Endodermal cell (in vitro differentiated cells): ENCODE measurements at regions not wholly inside any gene's neighbourhood (a gene's known extent, or its start where the extent isn't known, plus 50 kb on each side); places are given as distances from the start of the nearest gene placed in this dataset.

ENCODE experiments used
- DNase-seq: peaks from one replicate; pipeline ENCODE4 v3.0.0-alpha.2; 2017
- H3K27ac ChIP-seq: 2 replicates; pipeline ENCODE4 v1.5.1; 2013; ENCODE audit warnings: mild to moderate bottlenecking, low read depth, low read length, moderate library complexity
- H3K27me3 ChIP-seq: 2 replicates; pipeline ENCODE4 v1.6.1; 2013; ENCODE audit warnings: mild to moderate bottlenecking, low read length, moderate library complexity; ENCODE audit not compliant: insufficient read depth, control insufficient read depth, poor library complexity, severe bottlenecking
- H3K36me3 ChIP-seq: 2 replicates; pipeline ENCODE4 v1.7.0; 2013; ENCODE audit warnings: mild to moderate bottlenecking, low read length, moderate library complexity; ENCODE audit not compliant: control insufficient read depth, insufficient read depth
- H3K4me1 ChIP-seq: one replicate; pipeline ENCODE4 v1.7.0; 2013; ENCODE audit warnings: low read length; ENCODE audit not compliant: control insufficient read depth, insufficient read depth
- H3K4me3 ChIP-seq: 2 replicates; pipeline ENCODE4 v1.5.1; 2013; ENCODE audit warnings: mild to moderate bottlenecking, low read length, moderate library complexity
- H3K9ac ChIP-seq: 2 replicates; pipeline ENCODE4 v1.6.1; 2013; ENCODE audit warnings: mild to moderate bottlenecking, low read length, moderate library complexity; ENCODE audit not compliant: poor library complexity, severe bottlenecking; ENCODE audit errors: extremely low read depth
- H3K9me3 ChIP-seq: 2 replicates; pipeline ENCODE4 v1.6.1; 2013; ENCODE audit warnings: mild to moderate bottlenecking, low read length, moderate library complexity; ENCODE audit not compliant: control insufficient read depth
- H3K27ac Mint-ChIP-seq: 2 replicates; pipeline ENCODE4 v1.8.0; 2020; ENCODE audit warnings: mixed read lengths
- H3K27me3 Mint-ChIP-seq: 2 replicates; pipeline ENCODE4 v1.8.0; 2021; ENCODE audit warnings: mild to moderate bottlenecking, mixed read lengths; ENCODE audit not compliant: insufficient read depth
- H3K36me3 Mint-ChIP-seq: 2 replicates; pipeline ENCODE4 v1.8.0; 2020; ENCODE audit warnings: low read depth, mixed read lengths
- H3K4me1 Mint-ChIP-seq: 2 replicates; pipeline ENCODE4 v1.8.0; 2020; ENCODE audit warnings: mixed read lengths
- H3K4me3 Mint-ChIP-seq: 2 replicates; pipeline ENCODE4 v1.8.0; 2020; ENCODE audit warnings: mild to moderate bottlenecking, moderate library complexity, mixed read lengths
- H3K9me3 Mint-ChIP-seq: 2 replicates; pipeline ENCODE4 v1.8.0; 2020; ENCODE audit warnings: mild to moderate bottlenecking, mixed read lengths
- CTCF ChIP-seq: fragments of 200-600 bp; sonication (generic); conservative IDR thresholded peaks from 2 replicates; pipeline ENCODE4 v1.5.0; 2021; ENCODE audit warnings: antibody characterized with exemption, mild to moderate bottlenecking
- WGBS, 2 experiments: methylation state at CpG; one replicate each; pipeline versions ENCODE4 v1.1.5 to v1.1.7; 2013; ENCODE audit warnings: missing lambda C conversion rate in 2 of 2, mixed read lengths in 1 of 2; ENCODE audit not compliant: insufficient coverage in 1 of 2, insufficient read length in 1 of 2; 5-methylcytosine and 5-hydroxymethylcytosine counted together

GRCh38 chr1:244341455-244342450 is 110.0 kb downstream of the ADSS2 start:
- WGBS, 2 experiments, result 29 to 51% methylated on average over 11 to 16 of the region's 16 CpGs
- Histone ChIP-seq H3K27ac (peak overlapping the region; percentile 45), H3K27me3 (no peaks in the 10 kb centered on the region), H3K9ac (no peak overlapping the region), H3K4me3 (no peak overlapping the region), H3K9me3 (no peaks in the 10 kb centered on the region), H3K4me1 (peaks cover 5% of the 10 kb centered on the region), H3K36me3 (no peaks in the 10 kb centered on the region)
- DNase-seq, result peak; percentile 89
- no peak for TF ChIP-seq CTCF
- Mint-ChIP-seq H3K9me3 (no peaks in the 10 kb centered on the region), H3K4me3 (peak overlapping the region; percentile 16), H3K27me3 (no peaks in the 10 kb centered on the region), H3K27ac (peak overlapping the region; percentile 88), H3K4me1 (peaks cover 40% of the 10 kb centered on the region), H3K36me3 (no peaks in the 10 kb centered on the region)

GRCh38 chr1:244344001-244344400 is 107.7 kb downstream of the ADSS2 start:
- Mint-ChIP-seq H3K4me1 (peaks cover 34% of the 10 kb centered on the region), H3K27ac (no peak overlapping the region), H3K27me3 (peaks cover 1% of the 10 kb centered on the region), H3K4me3 (no peak overlapping the region), H3K36me3 (no peaks in the 10 kb centered on the region), H3K9me3 (peaks cover 1% of the 10 kb centered on the region)
- DNase-seq, result peak; percentile 20
- WGBS, 2 experiments, result 80 to 93% methylated on average over 4 to 6 of the region's 6 CpGs
- Histone ChIP-seq H3K9ac (no peak overlapping the region), H3K4me3 (no peak overlapping the region), H3K27ac (no peak overlapping the region), H3K9me3 (no peaks in the 10 kb centered on the region), H3K27me3 (no peaks in the 10 kb centered on the region), H3K36me3 (no peaks in the 10 kb centered on the region), H3K4me1 (peaks cover 5% of the 10 kb centered on the region)
- TF ChIP-seq CTCF, result no peak

- Histone ChIP-seq H3K27me3 (no peaks in the 10 kb centered on the region), H3K9ac (no peak overlapping the region), H3K36me3 (no peaks in the 10 kb centered on the region), H3K27ac (no peak overlapping the region), H3K4me3 (no peak overlapping the region), H3K4me1 (peaks cover 1% of the 10 kb centered on the region), H3K9me3 (no peaks in the 10 kb centered on the region)
- 93 to 94% methylated on average over 2 to 6 of the region's 6 CpGs for WGBS, 2 experiments
- Mint-ChIP-seq H3K36me3 (no peaks in the 10 kb centered on the region), H3K27me3 (peaks cover 5% of the 10 kb centered on the region), H3K4me3 (no peak overlapping the region), H3K9me3 (peaks cover 3% of the 10 kb centered on the region), H3K27ac (no peak overlapping the region), H3K4me1 (peaks cover 30% of the 10 kb centered on the region)
- DNase-seq, result peak; percentile 15
- TF ChIP-seq CTCF, result no peak
These were observed 104.6 kb downstream of the ADSS2 start for GRCh38 chr1:244346972-244347618.
